Right hindlimb (tissue), 1 donor: ENCODE measurements at regions not wholly inside any gene's neighbourhood (a gene's known extent, or its start where the extent isn't known, plus 50 kb on each side); places are given as distances from the start of the nearest gene placed in this dataset.
A peak's percentile ranks its signal among the peaks of the same experiment; 100 is the strongest.
"Not testable (repeated sequence)": the region's sequence is repeated elsewhere in the genome, so short reads cannot be mapped to it uniquely, and the experiment has no call there.

ENCODE experiments used
- DNase-seq: peaks from one replicate; pipeline ENCODE4 v3.0.0-alpha.2; 2018

- not testable (repeated sequence) for DNase-seq
These were observed 213.9 kb downstream of the BANP start for GRCh38 chr16:88165040-88165544.

- DNase-seq, result not testable (repeated sequence)
These were observed 214.4 kb downstream of the BANP start for GRCh38 chr16:88165683-88166082.

GRCh38 chr16:88166209-88166773 lies 215.1 kb downstream of the BANP start:
- not testable (repeated sequence) for DNase-seq

- not testable (repeated sequence) for DNase-seq
These were observed 214.8 kb upstream of the ZNF469 start for GRCh38 chr16:88167798-88168556.

- not testable (repeated sequence) for DNase-seq
These were observed 214.2 kb upstream of the ZNF469 start for GRCh38 chr16:88168557-88168949.

GRCh38 chr16:88169136-88169830 lies 213.5 kb upstream of the ZNF469 start:
- DNase-seq, result not testable (repeated sequence)

- not testable (repeated sequence) for DNase-seq
These were observed 213.0 kb upstream of the ZNF469 start for GRCh38 chr16:88169831-88170165.

- no peak for DNase-seq
These were observed 212.2 kb upstream of the ZNF469 start for GRCh38 chr16:88170528-88170991.

- DNase-seq, result not testable (repeated sequence)
These were observed 211.6 kb upstream of the ZNF469 start for GRCh38 chr16:88171126-88171525.

GRCh38 chr16:88176184-88176583 lies 206.6 kb upstream of the ZNF469 start:
- DNase-seq, result not testable (repeated sequence)

GRCh38 chr16:88176591-88177180 lies 206.1 kb upstream of the ZNF469 start:
- DNase-seq, result not testable (repeated sequence)

- DNase-seq, result not testable (repeated sequence)
These were observed 204.5 kb upstream of the ZNF469 start for GRCh38 chr16:88178251-88178650.

GRCh38 chr16:88178896-88179295 lies 203.9 kb upstream of the ZNF469 start:
- not testable (repeated sequence) for DNase-seq

GRCh38 chr16:88182967-88183881 lies 199.5 kb upstream of the ZNF469 start:
- not testable (repeated sequence) for DNase-seq

- not testable (repeated sequence) for DNase-seq
These were observed 198.7 kb upstream of the ZNF469 start for GRCh38 chr16:88184053-88184452.

GRCh38 chr16:88184566-88185355 lies 198.0 kb upstream of the ZNF469 start:
- DNase-seq, result not testable (repeated sequence)

GRCh38 chr16:88185406-88185805 lies 197.4 kb upstream of the ZNF469 start:
- DNase-seq, result not testable (repeated sequence)

- DNase-seq, result peak; percentile 83
These were observed 196.5 kb upstream of the ZNF469 start for GRCh38 chr16:88185976-88186888.

- not testable (repeated sequence) for DNase-seq
These were observed 195.6 kb upstream of the ZNF469 start for GRCh38 chr16:88186889-88187870.
